ENCODE measurements at regions not wholly inside any gene's neighbourhood (a gene's known extent, or its start where the extent isn't known, plus 50 kb on each side); places are given as distances from the start of the nearest gene placed in this dataset.

DNA sequence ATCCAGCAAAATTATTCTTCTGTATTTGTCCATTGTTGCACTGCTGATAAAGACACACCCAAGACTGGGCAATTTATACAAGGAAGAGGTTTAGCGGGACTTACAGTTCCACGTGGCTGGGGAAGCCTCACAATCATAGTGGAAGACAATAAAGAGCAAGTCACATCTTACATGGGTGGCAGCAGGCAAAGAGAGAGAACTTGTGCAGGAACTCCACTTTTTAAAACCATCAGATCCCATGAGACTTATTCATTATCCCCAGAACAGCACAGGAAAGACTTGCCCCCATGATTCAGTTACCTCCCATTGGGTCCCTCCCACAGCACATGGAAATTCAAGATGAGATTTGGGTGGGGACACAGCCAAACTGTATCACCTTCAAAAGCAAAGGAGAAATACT lies 286.5 kb upstream of the ECI2 start:
- no peak overlapping the region for H3K27ac ChIP-seq (ENCODE audit: insufficient read depth, low read depth, low read length)
- CTCF ChIA-PET: no interaction called here
- H2AFZ ChIP-seq (ENCODE audit: low read depth, low read length): no peak overlapping the region
- intact Hi-C loops (cut with micrococcal nuclease) (no loop called here), dilution Hi-C loops (cut with MboI; ENCODE audit: extremely low pct_ligation_motif_present, low sequenced_read_pairs) (no loop called here)
- H3K36me3 ChIP-seq (ENCODE audit: control insufficient read depth in 2 of 2, extremely low read depth in 1 of 2, insufficient read depth in 2 of 2, low read length in 2 of 2): no peaks in the 10 kb centered on the region
- no peak overlapping the region for H3K4me3 ChIP-seq (replicated peaks in 1 of 3; ENCODE audit: insufficient read depth in 1 of 3, low read depth in 1 of 3, low read length in 3 of 3)
- no peaks in the 10 kb centered on the region for H4K20me1 ChIP-seq (replicated peaks; ENCODE audit: control insufficient read depth, extremely low read depth, insufficient read depth, low read length)
- no peaks in the 10 kb centered on the region for H3K79me2 ChIP-seq (ENCODE audit: control insufficient read depth, insufficient read depth, low read length)
- DNase-seq (ENCODE audit: low read depth, low spot score): no peak
- POLR2A ChIA-PET: no interaction called here
- H3K4me1 ChIP-seq (ENCODE audit: control insufficient read depth, extremely low read depth, insufficient read depth, low read length): no peaks in the 10 kb centered on the region
- no peaks in the 10 kb centered on the region for H3K9me1 ChIP-seq (replicated peaks; ENCODE audit: control insufficient read depth, extremely low read depth, insufficient read depth, low read length)
- no peaks in the 10 kb centered on the region for H3K9me3 ChIP-seq (replicated peaks; ENCODE audit: control insufficient read depth, insufficient read depth, low read length)
- H3K4me2 ChIP-seq (ENCODE audit: insufficient read depth, low read length): no peak overlapping the region
- H3K27me3 ChIP-seq (ENCODE audit: control insufficient read depth in 2 of 2, insufficient read depth in 2 of 2, low read length in 2 of 2): no peaks in the 10 kb centered on the region
- H3K9ac ChIP-seq (replicated peaks; ENCODE audit: extremely low read depth, insufficient read depth, low read length): no peak overlapping the region
- no TSS peak for BruUV-seq (replicated peaks)
- no peak for FAIRE-seq
- TF ChIP-seq FOS (IDR thresholded peaks at IDR 0.05; ENCODE audit: borderline replicate concordance, insufficient read depth, low read length) (no peak), GATA2 (IDR thresholded peaks at IDR 0.05; ENCODE audit: insufficient read depth, insufficient read length, low read depth, low read length) (no peak), JUN (IDR thresholded peaks at IDR 0.05; ENCODE audit: borderline replicate concordance, insufficient read depth, insufficient read length, low read depth) (no peak), MYC (IDR thresholded peaks at IDR 0.05; ENCODE audit: low read depth, low read length) (no peak), POLR2AphosphoS5 (IDR thresholded peaks at IDR 0.05; ENCODE audit: insufficient read depth, low read depth, low read length) (no peak), EZH2 (IDR thresholded peaks at IDR 0.05; ENCODE audit: borderline replicate concordance, low read depth, low read length, severe bottlenecking) (no peak), POLR2A (IDR thresholded peaks at IDR 0.05; ENCODE audit: low read depth, low read length) (no peak)
- TF ChIP-seq, protein P1, sequence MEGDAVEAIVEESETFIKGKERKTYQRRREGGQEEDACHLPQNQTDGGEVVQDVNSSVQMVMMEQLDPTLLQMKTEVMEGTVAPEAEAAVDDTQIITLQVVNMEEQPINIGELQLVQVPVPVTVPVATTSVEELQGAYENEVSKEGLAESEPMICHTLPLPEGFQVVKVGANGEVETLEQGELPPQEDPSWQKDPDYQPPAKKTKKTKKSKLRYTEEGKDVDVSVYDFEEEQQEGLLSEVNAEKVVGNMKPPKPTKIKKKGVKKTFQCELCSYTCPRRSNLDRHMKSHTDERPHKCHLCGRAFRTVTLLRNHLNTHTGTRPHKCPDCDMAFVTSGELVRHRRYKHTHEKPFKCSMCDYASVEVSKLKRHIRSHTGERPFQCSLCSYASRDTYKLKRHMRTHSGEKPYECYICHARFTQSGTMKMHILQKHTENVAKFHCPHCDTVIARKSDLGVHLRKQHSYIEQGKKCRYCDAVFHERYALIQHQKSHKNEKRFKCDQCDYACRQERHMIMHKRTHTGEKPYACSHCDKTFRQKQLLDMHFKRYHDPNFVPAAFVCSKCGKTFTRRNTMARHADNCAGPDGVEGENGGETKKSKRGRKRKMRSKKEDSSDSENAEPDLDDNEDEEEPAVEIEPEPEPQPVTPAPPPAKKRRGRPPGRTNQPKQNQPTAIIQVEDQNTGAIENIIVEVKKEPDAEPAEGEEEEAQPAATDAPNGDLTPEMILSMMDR (IDR thresholded peaks at IDR 0.05; ENCODE audit: extremely low read depth in 1 of 2, insufficient read depth in 1 of 2, low read depth in 1 of 2, low read length in 2 of 2): no peak
- TF ChIP-seq, protein P2, sequence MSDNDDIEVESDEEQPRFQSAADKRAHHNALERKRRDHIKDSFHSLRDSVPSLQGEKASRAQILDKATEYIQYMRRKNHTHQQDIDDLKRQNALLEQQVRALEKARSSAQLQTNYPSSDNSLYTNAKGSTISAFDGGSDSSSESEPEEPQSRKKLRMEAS (IDR thresholded peaks at IDR 0.05; ENCODE audit: insufficient read depth, insufficient read length): no peak
